ENCODE measurements at regions not wholly inside any gene's neighbourhood (a gene's known extent, or its start where the extent isn't known, plus 50 kb on each side); places are given as distances from the start of the nearest gene placed in this dataset.

- TF ChIP-seq EZH2 (IDR thresholded peaks at IDR 0.05; ENCODE audit: low read depth): no peak
- TF ChIP-seq, protein P1, sequence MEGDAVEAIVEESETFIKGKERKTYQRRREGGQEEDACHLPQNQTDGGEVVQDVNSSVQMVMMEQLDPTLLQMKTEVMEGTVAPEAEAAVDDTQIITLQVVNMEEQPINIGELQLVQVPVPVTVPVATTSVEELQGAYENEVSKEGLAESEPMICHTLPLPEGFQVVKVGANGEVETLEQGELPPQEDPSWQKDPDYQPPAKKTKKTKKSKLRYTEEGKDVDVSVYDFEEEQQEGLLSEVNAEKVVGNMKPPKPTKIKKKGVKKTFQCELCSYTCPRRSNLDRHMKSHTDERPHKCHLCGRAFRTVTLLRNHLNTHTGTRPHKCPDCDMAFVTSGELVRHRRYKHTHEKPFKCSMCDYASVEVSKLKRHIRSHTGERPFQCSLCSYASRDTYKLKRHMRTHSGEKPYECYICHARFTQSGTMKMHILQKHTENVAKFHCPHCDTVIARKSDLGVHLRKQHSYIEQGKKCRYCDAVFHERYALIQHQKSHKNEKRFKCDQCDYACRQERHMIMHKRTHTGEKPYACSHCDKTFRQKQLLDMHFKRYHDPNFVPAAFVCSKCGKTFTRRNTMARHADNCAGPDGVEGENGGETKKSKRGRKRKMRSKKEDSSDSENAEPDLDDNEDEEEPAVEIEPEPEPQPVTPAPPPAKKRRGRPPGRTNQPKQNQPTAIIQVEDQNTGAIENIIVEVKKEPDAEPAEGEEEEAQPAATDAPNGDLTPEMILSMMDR (conservative IDR thresholded peaks at IDR 0.05): no peak
Observed at GRCh38 chr4:41799126-41799525, 50.6 kb upstream of the PHOX2B start.

All from PC-9 (cell line).